ENCODE measurements at regions not wholly inside any gene's neighbourhood (a gene's known extent, or its start where the extent isn't known, plus 50 kb on each side); places are given as distances from the start of the nearest gene placed in this dataset.

DNA sequence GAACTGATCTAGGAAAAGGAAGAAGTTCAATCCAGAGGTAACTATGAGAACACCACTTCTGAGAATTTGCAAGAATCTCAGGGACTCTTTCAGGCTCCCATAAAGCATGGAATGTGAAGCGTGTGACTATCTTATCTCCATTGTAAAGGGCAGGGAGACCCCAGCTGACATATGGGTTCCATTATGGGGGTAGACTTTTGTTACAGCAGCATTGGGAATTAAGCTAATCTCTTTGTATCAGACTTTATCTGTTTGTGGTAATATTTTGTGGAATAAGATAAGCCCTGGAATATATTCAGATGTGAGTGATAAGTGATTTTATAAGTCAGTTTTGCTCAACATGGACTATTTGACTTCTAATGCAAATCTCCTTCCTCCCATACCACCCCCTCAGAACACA lies 468.3 kb downstream of the MEIS1 start:
- no peaks in the 10 kb centered on the region for H3K9me3 ChIP-seq (ENCODE audit: control insufficient read depth, low read depth, low read length)
- no peak overlapping the region for H3K18ac ChIP-seq (ENCODE audit: insufficient read length, low read depth, low read length)
- no peak overlapping the region for H2BK12ac ChIP-seq (ENCODE audit: insufficient read length, low read depth, low read length)
- H4K5ac ChIP-seq (ENCODE audit: insufficient read length, low read depth, low read length): no peak overlapping the region
- no peak overlapping the region for H2AFZ ChIP-seq (ENCODE audit: low read length)
- no peak overlapping the region for H3K14ac ChIP-seq (ENCODE audit: insufficient read depth, low read length)
- WGBS (ENCODE audit: extremely low coverage, insufficient read length, low lambda C conversion rate): no CpG with 5 or more reads among the region's 1 CpG
- no peak overlapping the region for H3T11ph ChIP-seq (ENCODE audit: low read length)
- H2BK15ac ChIP-seq (ENCODE audit: low read depth, low read length): no peak overlapping the region
- H3K9ac ChIP-seq (ENCODE audit: extremely low read depth, insufficient read length, low read length): no peak overlapping the region
- TF ChIP-seq, protein P1, sequence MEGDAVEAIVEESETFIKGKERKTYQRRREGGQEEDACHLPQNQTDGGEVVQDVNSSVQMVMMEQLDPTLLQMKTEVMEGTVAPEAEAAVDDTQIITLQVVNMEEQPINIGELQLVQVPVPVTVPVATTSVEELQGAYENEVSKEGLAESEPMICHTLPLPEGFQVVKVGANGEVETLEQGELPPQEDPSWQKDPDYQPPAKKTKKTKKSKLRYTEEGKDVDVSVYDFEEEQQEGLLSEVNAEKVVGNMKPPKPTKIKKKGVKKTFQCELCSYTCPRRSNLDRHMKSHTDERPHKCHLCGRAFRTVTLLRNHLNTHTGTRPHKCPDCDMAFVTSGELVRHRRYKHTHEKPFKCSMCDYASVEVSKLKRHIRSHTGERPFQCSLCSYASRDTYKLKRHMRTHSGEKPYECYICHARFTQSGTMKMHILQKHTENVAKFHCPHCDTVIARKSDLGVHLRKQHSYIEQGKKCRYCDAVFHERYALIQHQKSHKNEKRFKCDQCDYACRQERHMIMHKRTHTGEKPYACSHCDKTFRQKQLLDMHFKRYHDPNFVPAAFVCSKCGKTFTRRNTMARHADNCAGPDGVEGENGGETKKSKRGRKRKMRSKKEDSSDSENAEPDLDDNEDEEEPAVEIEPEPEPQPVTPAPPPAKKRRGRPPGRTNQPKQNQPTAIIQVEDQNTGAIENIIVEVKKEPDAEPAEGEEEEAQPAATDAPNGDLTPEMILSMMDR (conservative IDR thresholded peaks at IDR 0.05): no peak
- DNase-seq: no peak
- H4K8ac ChIP-seq (replicated peaks; ENCODE audit: insufficient read length, low read depth, low read length): no peak overlapping the region
- no peak overlapping the region for H3K4me2 ChIP-seq (ENCODE audit: insufficient read depth, insufficient read length, low read length)
- Mint-ChIP-seq H3K27me3 (ENCODE audit: low read depth) (peaks cover 2% of the 10 kb centered on the region; the same call in 1 of the 2 replicates), H3K27ac (no peak overlapping the region), H3K36me3 (ENCODE audit: insufficient read depth in 1 of 3, low read depth in 3 of 3) (no peaks in the 10 kb centered on the region), H3K9me3 (no peaks in the 10 kb centered on the region), H3K4me1 (peaks cover 12 to 13% of the 10 kb centered on the region in 2 experiments), H3K4me3 (no peak overlapping the region)
- H3K27ac ChIP-seq (ENCODE audit: insufficient read length, low read depth, low read length): no peak overlapping the region
- no peak overlapping the region for H2AK5ac ChIP-seq (ENCODE audit: insufficient read length, low read length)
- H3K56ac ChIP-seq (ENCODE audit: insufficient read length, low read depth, low read length): no peak overlapping the region
- H3K79me1 ChIP-seq (ENCODE audit: insufficient read depth, low read depth, low read length, poor library complexity, severe bottlenecking): no peaks in the 10 kb centered on the region
- no peaks in the 10 kb centered on the region for H3K79me2 ChIP-seq (ENCODE audit: insufficient read depth, low read length)
- H2BK5ac ChIP-seq (ENCODE audit: insufficient read length, low read length): no peak overlapping the region
- H3K4me1 ChIP-seq (ENCODE audit: insufficient read depth, low read length): peaks cover 3% of the 10 kb centered on the region; the same call in 1 of the 2 replicates
- no peaks in the 10 kb centered on the region for H3K23me2 ChIP-seq (ENCODE audit: insufficient read length, low read depth, low read length, poor library complexity, severe bottlenecking)
- H4K20me1 ChIP-seq (ENCODE audit: control insufficient read depth, insufficient read depth, insufficient read length): no peaks in the 10 kb centered on the region
- H3K27me3 ChIP-seq (ENCODE audit: insufficient read depth, low read length): no peaks in the 10 kb centered on the region
- no peak overlapping the region for H2BK20ac ChIP-seq (ENCODE audit: low read depth, low read length, poor library complexity, severe bottlenecking)
- H4K91ac ChIP-seq (ENCODE audit: insufficient read length, low read depth, low read length): no peak overlapping the region
- H3K23ac ChIP-seq (ENCODE audit: insufficient read length, low read depth, low read length): no peak overlapping the region
- no peak overlapping the region for H2BK120ac ChIP-seq (ENCODE audit: low read depth, low read length, poor library complexity, severe bottlenecking)
- H3K4ac ChIP-seq (ENCODE audit: low read depth, low read length): no peak overlapping the region

All from H9 (cell line).